Retina (tissue), 1 donor: ENCODE measurements at regions not wholly inside any gene's neighbourhood (a gene's known extent, or its start where the extent isn't known, plus 50 kb on each side); places are given as distances from the start of the nearest gene placed in this dataset.
"Not testable (repeated sequence)": the region's sequence is repeated elsewhere in the genome, so short reads cannot be mapped to it uniquely, and the experiment has no call there.

Experiments used
- DNase-seq: peaks from one replicate; pipeline ENCODE4 v3.0.0-alpha.2; 2016

DNA sequence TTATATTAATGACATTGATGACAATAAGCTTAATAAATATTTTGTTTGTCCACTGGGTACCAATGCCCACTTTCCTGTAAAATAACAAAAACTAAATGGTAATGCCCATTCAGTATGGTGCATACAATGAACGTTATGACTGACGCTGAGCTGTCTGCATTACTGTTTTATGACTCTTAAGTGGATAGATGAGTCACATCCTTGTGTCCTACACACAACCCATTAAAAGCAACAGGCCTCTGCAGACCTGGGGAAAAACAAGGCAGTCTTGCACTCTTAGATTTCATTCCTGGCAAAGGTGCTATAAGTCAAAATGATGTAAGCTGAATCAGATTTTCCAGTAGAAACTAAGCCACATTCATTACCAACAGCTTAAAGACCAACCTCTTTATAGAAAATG lies 176.3 kb upstream of the TMEM45B start:
- no peak for DNase-seq

DNA sequence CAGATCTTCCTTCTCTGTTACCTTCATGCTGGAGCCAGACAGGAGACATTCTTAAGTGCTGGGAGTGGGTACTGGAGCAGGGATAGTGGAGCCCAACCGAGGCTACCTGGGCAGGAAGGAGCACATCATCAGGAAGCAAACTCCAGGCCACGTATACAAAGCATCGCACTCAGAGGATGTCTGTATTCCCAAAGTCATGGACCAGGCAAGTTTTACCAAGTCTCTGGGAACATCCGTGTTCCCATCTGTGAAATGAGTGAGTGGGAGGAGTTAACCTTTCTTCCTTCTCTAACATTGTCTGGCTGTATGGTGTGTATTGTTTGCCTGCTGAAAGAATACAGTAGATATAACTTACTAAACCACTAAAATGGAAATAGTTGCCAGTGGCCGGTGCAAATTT lies 175.0 kb upstream of the TMEM45B start:
- no peak for DNase-seq

DNA sequence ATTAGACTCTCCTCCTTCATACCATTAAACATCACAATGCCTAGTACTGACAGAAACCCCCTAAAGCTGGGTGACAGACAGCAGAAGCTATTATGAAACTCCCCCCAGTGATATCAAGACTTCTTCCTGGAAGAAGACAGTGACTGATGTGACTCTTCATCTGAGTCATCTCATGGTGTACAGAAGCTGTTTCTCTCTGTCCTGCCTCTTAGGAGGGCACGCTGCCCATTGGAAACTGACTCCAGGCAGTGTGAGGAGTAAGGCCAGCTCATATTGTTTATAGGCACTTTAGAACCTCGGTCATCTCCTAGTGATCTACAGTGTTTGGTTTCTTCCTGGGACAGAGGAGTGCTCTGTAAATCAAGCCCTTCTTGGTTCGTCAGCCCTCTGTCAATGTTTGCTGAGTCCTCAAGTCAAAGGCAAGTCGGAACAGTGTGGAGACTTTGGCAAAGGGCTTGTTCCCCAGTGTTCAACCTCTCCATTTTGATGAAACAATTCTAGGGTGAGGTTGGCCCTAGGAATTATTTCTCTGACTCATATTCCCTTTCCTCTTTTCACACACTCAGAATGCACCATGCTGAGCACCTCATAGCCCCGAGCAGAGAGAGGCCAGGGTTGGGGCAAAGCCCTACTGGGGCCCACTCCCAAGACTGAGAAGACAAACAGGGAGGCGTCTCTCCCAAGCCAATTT lies 172.5 kb upstream of the TMEM45B start:
- no peak for DNase-seq

DNA sequence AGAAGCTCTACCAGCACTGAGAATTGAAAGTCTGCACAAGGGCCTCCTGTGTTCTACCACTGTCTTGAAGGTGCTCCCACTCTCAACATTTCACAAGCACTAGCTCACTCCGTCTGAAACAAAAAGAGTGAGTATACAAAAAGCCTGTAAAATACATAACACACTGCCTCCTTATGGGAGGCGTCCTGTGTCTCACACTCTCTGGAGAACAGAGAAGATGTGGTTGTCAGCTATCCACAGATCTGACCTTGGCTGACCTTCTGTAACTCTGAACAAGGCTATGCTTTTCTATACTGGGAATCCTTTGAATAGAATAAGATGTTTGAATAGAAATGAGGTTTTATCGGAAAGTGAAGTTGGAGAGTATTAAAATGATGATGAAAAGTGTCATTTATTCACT lies 171.3 kb upstream of the TMEM45B start:
- DNase-seq: no peak

DNA sequence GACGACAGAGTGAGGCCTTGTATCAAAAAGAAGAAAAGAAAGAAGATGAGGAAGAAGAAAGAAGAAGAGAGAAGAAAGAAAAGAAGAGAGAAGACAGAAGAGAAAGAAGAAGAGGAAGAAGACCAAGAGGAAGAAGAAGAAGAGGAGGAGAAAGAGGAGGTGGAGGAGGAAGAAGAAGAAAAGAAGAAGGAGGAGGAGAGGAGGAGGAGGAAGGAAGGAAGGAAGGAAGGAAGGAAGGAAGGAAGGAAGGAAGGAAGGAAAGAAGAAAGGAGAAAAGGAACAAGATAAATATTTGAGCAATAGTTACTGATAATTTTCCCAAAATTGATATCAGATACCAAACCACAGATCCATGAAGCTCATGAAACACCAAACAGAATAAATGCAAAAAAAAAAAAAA lies 169.7 kb upstream of the TMEM45B start:
- DNase-seq: no peak

DNA sequence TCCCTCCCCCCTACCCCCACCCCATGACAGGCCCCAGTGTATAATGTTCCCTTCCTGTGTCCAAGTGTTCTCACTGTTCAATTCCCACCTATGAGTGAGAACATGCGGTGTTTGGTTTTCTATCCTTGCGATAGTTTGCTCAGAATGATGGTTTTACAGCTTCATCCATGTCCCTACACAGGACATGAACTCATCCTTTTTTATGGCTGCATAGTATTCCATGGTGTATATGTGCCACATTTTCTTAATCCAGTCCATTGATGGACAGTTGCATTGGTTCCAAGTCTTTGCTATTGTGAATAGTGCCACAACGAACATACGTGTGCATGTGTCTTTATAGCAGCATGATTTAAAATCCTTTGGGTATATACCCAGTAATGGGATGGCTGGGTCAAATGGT lies 165.6 kb upstream of the TMEM45B start:
- not testable (repeated sequence) for DNase-seq

DNA sequence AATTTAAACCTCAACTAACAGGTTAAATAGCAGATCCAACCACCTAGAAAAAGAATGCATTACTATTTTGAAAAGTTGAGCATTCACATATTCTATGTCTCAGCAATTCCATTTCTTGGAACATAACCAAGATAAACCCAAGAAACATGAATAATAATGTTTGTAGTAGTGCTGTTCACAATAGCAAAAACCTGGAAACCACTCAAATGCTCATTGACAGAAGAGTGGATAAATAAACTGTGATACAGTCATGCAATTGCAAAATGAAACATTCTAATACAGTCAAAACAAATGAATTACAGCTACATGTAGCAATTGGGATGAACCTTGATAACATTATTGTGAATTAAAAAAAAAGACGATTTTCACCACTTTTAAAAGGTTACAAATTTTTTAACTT lies 162.8 kb upstream of the TMEM45B start:
- DNase-seq: no peak

DNA sequence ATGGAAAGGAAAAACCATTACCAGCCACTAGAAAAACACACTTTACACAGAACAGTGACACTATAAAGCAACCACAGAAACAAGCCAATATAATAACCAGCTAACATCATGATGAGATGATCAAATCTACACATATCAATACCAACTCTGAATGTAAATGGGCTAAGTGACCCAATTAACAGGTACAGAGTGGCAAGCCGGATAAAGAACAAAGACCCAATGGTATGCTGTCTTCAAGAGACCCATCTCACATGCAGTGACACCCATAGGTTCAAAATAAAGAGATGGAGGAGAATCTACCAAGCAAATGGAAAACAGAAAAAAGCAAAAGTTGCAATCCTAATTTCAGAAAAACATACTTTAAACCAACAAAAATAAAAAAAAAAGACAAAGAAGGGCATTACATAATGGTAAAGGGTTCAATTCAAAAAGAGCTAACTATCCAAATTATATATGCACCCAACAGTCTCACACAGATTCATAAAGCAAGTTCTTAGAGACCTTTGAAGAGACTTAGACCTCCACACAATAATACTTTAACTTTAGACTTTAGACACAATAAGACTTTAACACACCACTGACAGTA lies 160.3 kb upstream of the TMEM45B start:
- DNase-seq: no peak

DNA sequence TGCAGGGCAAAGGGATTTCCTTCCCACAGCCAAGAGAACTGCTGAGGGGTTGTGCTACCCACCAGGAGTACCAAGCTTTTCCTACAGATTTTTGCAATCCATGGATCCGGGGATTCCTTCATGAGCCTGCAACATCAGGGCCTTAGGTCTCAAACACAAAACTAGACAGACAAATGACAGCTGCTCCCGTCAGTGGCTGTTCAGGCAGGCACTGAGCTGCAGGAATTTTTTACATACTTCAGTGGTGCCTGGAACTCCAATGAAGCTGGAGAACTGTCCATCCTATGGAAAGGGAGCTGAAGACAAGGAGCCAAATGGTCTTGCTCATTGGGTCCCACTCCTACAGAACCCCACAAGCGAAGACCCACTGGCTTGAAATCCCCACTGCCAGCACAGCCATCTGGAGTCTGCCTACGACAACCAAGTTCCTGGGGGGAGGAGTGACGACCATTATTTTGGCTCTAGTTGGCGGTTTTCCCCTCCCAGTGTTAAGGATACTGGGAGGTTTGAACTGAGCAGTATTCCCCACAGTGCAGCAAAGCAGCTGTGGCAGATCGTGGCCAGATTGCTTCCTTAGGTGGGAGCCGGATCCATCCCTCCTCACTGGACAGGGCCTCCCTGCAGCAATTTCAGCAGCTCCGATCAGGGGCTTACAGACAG lies 157.7 kb upstream of the TMEM45B start:
- no peak for DNase-seq

DNA sequence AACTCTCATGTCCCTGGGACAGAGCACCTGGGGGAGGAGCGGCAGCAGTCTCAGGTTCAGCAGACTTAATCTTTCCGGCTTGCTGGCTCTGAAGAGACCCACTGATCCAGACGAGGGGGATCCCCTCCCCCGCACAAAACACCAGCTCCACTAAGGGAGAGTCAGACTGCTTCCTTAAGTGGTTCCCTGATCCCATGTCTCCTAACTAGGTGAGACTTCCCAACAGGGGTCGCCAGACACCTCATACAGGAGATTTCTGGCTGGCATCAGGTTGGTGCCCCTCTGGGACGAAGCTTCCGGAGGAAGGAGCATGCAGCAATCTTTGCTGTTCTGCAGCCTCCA lies 157.2 kb upstream of the TMEM45B start:
- DNase-seq: no peak

DNA sequence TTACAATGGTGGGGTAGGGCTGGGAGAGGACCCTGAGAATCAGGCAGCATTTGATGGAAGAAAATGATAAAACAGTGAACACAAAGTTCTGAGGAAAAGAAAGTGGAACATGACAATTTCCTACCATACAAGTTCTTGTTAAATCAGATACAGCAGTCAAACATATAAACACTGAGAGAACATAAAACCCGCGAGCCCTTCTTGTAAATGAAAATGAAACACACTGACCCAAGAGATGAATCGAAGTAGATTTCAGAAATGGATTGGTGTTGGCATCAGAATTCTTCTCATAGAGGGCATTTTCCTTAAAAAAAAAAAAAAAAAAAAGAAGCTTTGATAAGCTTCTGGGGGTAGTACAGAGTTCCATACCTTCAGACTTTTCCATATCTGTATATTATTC lies 134.7 kb upstream of the TMEM45B start:
- DNase-seq: no peak

DNA sequence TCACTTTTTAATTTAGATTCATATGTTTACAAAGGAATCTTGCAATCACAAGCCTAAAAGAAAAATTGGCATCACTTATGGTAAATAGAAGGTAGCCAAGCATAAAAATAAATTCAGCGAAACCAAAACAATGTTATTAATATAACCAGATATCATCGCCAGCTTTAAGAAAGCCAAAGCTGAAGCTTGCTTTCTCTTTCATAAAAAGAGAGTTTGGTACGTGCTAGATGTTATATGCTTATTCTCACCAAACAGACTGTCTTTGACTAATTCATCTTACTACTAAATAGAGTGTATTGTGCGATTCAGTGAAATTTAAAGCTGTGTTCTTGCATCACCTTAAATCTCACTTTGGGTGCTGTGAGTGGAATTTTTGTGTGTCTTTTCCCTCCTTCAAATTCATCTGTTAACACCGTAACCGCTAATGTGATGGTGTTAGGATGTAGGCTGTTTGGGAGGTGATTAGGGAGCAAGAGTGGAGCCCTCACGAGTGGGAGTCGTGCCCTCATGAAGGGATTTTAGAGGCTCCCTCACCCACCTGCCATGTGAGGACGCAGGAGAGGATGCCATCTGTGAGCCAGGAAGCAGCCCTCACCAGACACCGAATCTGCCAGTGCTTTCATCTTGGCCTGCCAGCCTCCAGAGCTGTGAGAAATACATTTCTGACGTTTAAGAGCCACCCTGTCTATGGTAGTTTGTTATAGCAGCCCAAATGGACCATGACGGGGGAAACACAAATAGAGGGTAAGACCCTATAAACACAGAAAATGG lies 134.1 kb upstream of the TMEM45B start:
- no peak for DNase-seq

DNA sequence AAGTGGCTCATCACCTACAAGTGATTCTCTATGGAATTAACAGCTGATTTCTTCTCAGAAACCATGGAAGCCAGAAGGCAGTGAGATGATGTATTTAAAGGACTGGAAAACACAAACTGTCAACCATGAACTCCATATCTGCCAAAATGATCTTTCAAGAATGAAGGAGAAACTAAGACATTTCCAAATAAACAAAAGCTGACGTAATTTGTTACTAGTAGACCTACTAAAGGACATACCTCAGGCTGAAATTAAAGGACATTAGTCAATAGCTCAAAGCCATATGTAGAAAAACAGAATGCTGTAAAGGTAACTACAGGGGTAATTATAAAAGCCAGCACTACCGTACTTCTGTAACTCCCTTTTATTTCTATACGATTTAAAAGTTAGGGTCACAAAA lies 129.4 kb upstream of the TMEM45B start:
- no peak for DNase-seq

DNA sequence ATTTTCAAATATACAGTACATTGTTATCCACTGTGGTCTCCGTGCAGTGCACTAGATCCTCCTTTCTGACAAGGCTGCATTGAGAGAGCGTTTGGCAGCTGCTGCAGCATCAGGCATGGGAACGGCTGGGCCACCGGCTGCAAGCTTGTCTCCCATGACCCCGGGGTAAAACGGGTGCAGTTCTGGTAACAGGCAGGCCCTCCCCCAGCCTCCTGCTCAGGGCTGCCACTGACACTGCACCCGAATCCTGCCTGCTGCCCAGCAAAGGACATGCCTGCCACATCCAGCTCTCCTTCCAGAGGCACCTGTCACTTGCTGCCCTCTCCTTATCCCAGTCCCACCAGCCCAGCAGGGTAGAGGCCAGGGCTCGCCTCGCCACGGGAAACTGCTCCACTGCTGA lies 124.5 kb upstream of the TMEM45B start:
- peak; percentile 15 for DNase-seq

DNA sequence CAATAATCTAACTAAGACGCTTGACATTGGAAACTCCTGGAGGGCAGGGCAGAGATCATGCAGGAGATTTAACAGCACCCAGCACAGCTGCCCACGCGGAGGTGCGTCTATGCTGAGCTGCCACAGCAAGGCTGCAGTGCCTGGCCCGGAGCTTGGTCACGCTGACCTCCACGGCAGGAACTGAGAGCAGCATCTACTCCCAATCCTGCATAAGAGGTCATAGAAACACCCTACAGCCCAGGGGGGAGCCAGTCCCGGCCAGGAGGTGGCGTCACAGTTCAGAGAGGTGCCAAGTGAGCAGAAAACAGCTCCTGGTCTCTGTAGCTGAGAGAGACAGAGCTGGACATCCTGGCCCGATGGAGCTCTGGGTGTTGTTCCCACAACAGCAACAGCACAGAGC lies 121.1 kb upstream of the TMEM45B start:
- DNase-seq: no peak

DNA sequence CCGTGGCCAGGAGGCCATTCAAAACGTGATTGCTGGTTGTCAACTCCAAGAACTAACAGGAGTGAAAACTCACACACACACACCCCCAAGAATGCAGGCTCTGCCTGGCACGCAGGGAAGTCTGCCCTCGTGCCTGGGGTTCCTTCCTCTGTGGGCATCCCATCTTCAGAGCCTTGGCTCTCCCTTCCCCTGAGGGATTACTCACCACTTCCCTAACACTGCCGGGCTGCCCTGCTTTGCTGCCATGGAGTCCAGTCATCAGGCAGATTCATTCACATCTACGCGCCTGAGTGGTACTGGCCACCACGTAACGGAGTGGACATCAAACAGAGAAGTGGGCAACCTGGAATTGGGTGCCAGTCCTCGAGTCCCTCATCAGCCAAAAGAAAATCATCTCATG lies 120.7 kb upstream of the TMEM45B start:
- DNase-seq: no peak

DNA sequence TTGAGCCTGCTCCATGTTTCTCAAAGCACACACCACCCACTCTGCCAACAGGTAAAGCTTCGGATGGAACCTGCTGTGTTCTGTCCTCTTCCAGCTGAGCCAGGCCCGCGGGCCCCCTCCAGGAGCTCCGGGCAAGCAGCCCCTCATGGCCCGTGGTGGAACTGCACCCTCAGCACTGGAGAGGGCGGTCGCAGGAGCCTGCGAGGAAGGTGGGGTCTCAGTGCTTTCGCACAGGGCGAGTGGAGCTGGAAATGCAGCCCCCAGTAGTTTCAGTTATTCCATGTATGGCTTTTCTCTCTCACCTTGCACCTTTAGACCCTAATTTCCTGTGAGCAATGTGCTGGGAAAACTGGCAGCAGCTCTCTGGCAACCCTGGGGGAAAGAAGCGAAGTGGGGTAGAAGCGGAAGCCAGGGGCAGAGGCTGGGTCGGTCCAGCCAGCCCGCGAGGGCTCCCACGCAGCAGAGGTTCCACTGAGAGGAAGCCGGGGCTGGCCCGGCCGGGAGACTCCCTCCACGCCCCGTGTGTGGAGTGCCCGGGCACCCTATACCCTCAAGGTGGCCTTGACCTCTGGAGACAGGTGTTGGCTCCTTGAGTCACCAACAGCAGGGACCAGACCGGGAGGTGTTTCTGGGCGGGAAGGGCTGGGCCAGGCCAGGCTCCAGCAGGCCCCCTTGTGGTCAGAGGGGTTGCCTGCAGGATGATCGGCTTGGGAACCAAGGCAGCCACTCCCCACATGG lies 119.9 kb upstream of the TMEM45B start:
- peak; percentile 91 for DNase-seq

DNA sequence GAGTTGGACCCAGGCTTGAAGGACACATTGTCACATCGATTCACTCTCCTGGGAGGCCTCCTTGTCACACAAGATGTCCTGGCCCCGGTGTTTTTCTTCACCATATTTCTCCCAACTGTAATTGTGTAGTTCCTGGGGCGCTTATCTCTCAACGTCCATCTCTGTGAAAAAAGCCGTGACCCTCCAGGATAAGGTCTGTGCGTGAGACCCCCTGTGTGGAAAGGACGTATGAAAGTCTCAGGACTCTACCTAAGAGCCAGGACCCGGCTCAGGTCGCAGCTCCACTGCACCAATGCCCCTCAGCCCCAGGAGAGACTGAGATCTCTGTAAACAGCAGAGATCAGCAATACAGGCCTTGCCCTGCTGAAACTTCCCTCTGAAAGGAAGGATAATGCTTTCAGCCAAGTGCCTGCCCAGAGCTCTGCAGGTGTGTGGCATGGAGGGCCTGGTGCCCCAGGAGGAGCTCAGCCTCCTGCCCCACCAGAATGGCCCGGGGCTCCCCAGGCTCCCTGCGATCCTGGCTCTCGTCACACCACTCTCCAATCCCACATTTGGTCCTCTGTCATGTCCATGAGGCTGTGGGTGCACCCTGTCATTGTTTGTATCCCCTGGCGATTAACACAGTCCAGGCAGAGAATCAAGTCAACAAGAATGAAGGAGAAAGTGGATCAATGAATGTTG lies 119.2 kb upstream of the TMEM45B start:
- no peak for DNase-seq

DNA sequence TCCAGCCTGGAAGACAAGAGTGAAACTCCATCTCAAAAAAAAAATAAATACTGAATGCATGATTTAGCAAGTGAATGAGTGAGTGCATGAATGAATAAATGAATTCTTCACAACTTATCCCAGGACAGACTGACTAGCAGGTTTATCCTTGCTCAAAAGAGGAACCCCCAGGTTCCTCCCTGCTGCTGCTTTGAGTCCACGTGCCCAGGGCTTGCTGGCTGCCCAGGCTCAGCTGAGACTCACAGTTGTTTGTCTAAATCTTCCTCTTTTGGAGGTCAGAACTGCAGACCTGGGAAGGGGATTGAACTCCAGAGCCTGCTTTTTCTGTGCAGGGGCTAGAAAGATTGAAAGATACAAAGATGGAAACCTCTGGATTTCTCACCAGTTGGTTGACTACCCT lies 117.4 kb upstream of the TMEM45B start:
- DNase-seq: no peak

DNA sequence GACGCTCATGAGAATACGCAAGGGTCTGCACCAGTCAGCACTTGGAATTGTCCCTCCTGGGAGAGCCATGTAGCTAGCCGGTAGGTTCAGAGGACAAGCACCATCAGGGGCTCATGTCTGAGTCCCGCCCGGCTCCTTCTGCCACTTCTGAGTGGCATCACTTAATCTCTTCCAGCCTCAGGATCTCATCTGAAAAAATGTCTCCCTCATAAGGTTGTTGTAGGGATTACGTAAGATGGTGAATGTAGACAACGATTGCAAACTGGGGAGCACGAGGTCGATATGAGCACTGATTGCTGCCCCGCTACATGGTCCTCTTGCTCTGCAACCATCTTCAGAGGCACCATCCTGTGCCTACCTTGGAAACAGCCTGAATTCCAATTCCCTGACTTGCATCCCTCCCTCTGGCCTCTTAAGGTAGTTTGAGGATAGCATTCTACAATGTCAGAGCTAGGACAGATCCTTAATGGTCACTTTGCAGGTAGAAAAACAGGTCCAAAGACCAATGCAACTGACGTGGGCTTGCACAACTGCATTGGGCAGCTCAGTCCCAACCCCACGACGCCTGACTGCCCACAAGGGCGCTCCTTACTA lies 115.8 kb upstream of the TMEM45B start:
- no peak for DNase-seq

DNA sequence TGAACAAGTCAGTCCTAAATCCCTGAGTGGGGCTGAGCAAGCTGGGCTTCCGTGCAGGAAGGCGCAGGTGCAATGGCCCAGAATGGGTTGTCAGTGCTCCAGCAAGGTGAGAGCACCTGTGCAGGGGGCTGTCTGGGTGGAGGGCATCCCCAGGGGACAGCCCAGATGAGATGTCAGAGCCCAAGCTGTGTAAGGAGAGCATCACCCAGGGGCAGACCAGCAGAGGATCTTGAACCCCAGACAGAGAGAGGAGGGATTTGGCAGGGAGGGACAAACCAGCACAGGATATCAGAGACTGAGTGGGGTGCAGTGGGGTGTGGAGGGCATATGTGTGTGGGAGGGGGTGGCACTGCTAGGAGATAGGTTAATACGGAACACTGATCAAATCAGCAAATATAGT lies 114.9 kb upstream of the TMEM45B start:
- no peak for DNase-seq

DNA sequence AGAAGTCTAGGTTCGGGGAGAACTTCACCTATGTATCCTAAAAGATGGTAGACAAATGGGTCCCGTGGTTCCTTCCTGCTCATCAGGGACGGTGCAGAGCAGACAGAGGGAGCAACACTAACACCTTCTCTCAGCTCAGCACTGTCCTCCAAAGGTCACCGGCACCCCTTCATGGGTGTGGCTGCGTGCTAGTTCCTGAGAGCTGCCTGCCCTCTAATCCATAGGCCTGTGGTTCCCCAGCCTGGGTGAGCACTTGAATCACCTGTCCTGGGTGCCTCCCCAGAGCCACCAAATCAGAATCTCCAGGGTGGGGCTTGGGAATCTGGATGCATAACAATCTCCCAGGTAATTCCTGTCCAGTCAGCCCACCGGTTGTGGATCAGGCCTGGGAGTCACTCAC lies 113.9 kb upstream of the TMEM45B start:
- no peak for DNase-seq
